Liver (tissue), 8 donors: ENCODE measurements at regions not wholly inside any gene's neighbourhood (a gene's known extent, or its start where the extent isn't known, plus 50 kb on each side); places are given as distances from the start of the nearest gene placed in this dataset.

ENCODE experiments used
- DNase-seq: peaks from one replicate; pipeline ENCODE4 v3.0.0-alpha.2; 2017; ENCODE audit warnings: low spot score
- H3K27ac ChIP-seq, 2 donors: one replicate each; pipeline ENCODE4 v1.7.0; 2013; ENCODE audit warnings: inconsistent platforms in 2 of 2, low read length in 2 of 2, control low read depth in 1 of 2, low read depth in 1 of 2, mild to moderate bottlenecking in 1 of 2
- H3K27me3 ChIP-seq, 4 donors: one replicate each; pipeline versions ENCODE4 v1.6.1 to v1.7.0; 2013; ENCODE audit warnings: low read length in 3 of 4, inconsistent platforms in 1 of 4, mild to moderate bottlenecking in 1 of 4, moderate library complexity in 1 of 4; ENCODE audit not compliant: control insufficient read depth in 4 of 4, insufficient read depth in 4 of 4
- H3K36me3 ChIP-seq, 4 donors: one replicate each; pipeline versions ENCODE4 v1.6.1 to v1.7.0; 2013; ENCODE audit warnings: low read length in 3 of 4, mild to moderate bottlenecking in 3 of 4, low read depth in 1 of 4, moderate library complexity in 1 of 4; ENCODE audit not compliant: control insufficient read depth in 4 of 4, insufficient read depth in 3 of 4
- H3K4me1 ChIP-seq, 4 donors: one replicate each; pipeline versions ENCODE4 v1.6.1 to v1.7.0; 2013; ENCODE audit warnings: low read length in 3 of 4, mild to moderate bottlenecking in 3 of 4, moderate library complexity in 1 of 4; ENCODE audit not compliant: control insufficient read depth in 4 of 4, insufficient read depth in 4 of 4
- H3K4me3 ChIP-seq, 3 donors: one replicate each; pipeline versions ENCODE4 v1.6.1 to v1.7.0; 2013; ENCODE audit warnings: low read length in 3 of 3, control low read depth in 1 of 3, low read depth in 1 of 3, mild to moderate bottlenecking in 1 of 3
- H3K9ac ChIP-seq, 2 donors: one replicate each; pipeline ENCODE4 v1.7.0; 2013; ENCODE audit warnings: low read length in 2 of 2, mild to moderate bottlenecking in 2 of 2, moderate library complexity in 2 of 2, control low read depth in 1 of 2, low read depth in 1 of 2
- H3K9me3 ChIP-seq, 4 donors: one replicate each; pipeline versions ENCODE4 v1.6.1 to v1.7.0; 2013; ENCODE audit warnings: low read length in 3 of 4; ENCODE audit not compliant: control insufficient read depth in 4 of 4
- ATF3 ChIP-seq: IDR thresholded peaks from 2 replicates; pipeline ENCODE4 v1.6.1; 2016; ENCODE audit warnings: antibody characterized with exemption
- CTCF ChIP-seq: fragments of 150-350 bp; IDR thresholded peaks from 2 replicates; pipeline ENCODE4 v1.5.1; 2017; ENCODE audit warnings: improper control_type of control experiment, low read depth, low read length; ENCODE audit not compliant: missing input control
- EGR1 ChIP-seq, 2 donors: IDR thresholded peaks; 2 replicates each; pipeline ENCODE4 v1.6.1; 2016 to 2018; ENCODE audit warnings: antibody characterized with exemption in 2 of 2, low read depth in 2 of 2
- FOXA1 ChIP-seq: IDR thresholded peaks from 2 replicates; pipeline ENCODE4 v1.6.1; 2016; ENCODE audit warnings: antibody characterized with exemption
- FOXA2 ChIP-seq: IDR thresholded peaks from 2 replicates; pipeline ENCODE4 v1.6.1; 2016; ENCODE audit warnings: antibody characterized with exemption
- GABPA ChIP-seq, 2 donors: IDR thresholded peaks in 1 of 2; conservative IDR thresholded peaks in 1 of 2; 2 replicates each; pipeline ENCODE4 v1.6.1; 2016; ENCODE audit warnings: antibody characterized with exemption in 2 of 2, mild to moderate bottlenecking in 1 of 2, moderate library complexity in 1 of 2
- HNF4A ChIP-seq, 2 donors: conservative IDR thresholded peaks; 2 replicates each; pipeline ENCODE4 v1.6.1; 2016; ENCODE audit warnings: antibody characterized with exemption in 2 of 2, mild to moderate bottlenecking in 2 of 2
- HNF4G ChIP-seq: IDR thresholded peaks from 2 replicates; pipeline ENCODE4 v1.6.1; 2016; ENCODE audit warnings: antibody characterized with exemption
- JUND ChIP-seq, 2 donors: IDR thresholded peaks; 2 replicates each; pipeline ENCODE4 v1.6.1; 2016; ENCODE audit warnings: antibody characterized with exemption in 2 of 2
- MAX ChIP-seq: IDR thresholded peaks from 2 replicates; pipeline ENCODE4 v1.6.1; 2016; ENCODE audit warnings: antibody characterized with exemption
- NR2F2 ChIP-seq: IDR thresholded peaks from 2 replicates; pipeline ENCODE4 v1.6.1; 2016; ENCODE audit warnings: antibody characterized with exemption
- RAD21 ChIP-seq, 2 donors: IDR thresholded peaks; 2 replicates each; pipeline ENCODE4 v1.6.1; 2016; ENCODE audit warnings: antibody characterized with exemption in 2 of 2, mild to moderate bottlenecking in 2 of 2
- REST ChIP-seq: IDR thresholded peaks from 2 replicates; pipeline ENCODE4 v1.6.1; 2016; ENCODE audit warnings: antibody characterized with exemption, mild to moderate bottlenecking
- RXRA ChIP-seq, 2 donors: IDR thresholded peaks; 2 replicates each; pipeline ENCODE4 v1.6.1; 2017 to 2018; ENCODE audit warnings: antibody characterized with exemption in 2 of 2, mild to moderate bottlenecking in 1 of 2
- SP1 ChIP-seq: IDR thresholded peaks from 2 replicates; pipeline ENCODE4 v1.6.1; 2018; ENCODE audit warnings: antibody characterized with exemption, mild to moderate bottlenecking
- TAF1 ChIP-seq: conservative IDR thresholded peaks from 2 replicates; pipeline ENCODE4 v1.6.1; 2016; ENCODE audit warnings: antibody characterized with exemption, mild to moderate bottlenecking
- YY1 ChIP-seq: IDR thresholded peaks from 2 replicates; pipeline ENCODE4 v1.6.1; 2016; ENCODE audit warnings: antibody characterized with exemption, mild to moderate bottlenecking
- ZBTB33 ChIP-seq: IDR thresholded peaks from 2 replicates; pipeline ENCODE4 v1.6.1; 2016; ENCODE audit warnings: antibody characterized with exemption
- WGBS: extraction: QIAGEN DNeasy Blood & Tissue Kit; methylation state at CpG from one replicate; pipeline ENCODE4 v1.1.7; 2013; 5-methylcytosine and 5-hydroxymethylcytosine counted together
- donor health status: healthy.
- donor health status: healthy.
- donor health status: healthy.
- donor health status: healthy.
- donor health status: healthy.

GRCh38 chr16:50928065-50928464, 186.2 kb downstream of the CYLD start:
- H3K4me1 ChIP-seq: peaks cover 17 to 40% (median 29%) of the 10 kb centered on the region in 4 donors

More at GRCh38 chr16:50928065-50928464, 186.2 kb downstream of the CYLD start:
- no peak for TF ChIP-seq FOXA2
- TF ChIP-seq FOXA1: no peak
- TF ChIP-seq YY1: peak; percentile 62
- peak; percentile 36 for TF ChIP-seq HNF4G
- peak; percentile 82 for TF ChIP-seq MAX
- no peak for TF ChIP-seq CTCF
- TF ChIP-seq RXRA (IDR thresholded peaks at IDR 0.05): peak; percentile 98
- peak; percentile 82 for TF ChIP-seq SP1
- TF ChIP-seq ZBTB33: peak; percentile 50
- TF ChIP-seq HNF4A (conservative IDR thresholded peaks at IDR 0.05): peak; percentile 77 to 86
- no peak for TF ChIP-seq ATF3
- no peak for TF ChIP-seq GABPA (IDR thresholded peaks at IDR 0.05 in 1 of 2, conservative IDR thresholded peaks at IDR 0.05 in 1 of 2)
- TF ChIP-seq RAD21 (IDR thresholded peaks at IDR 0.05): peak; percentile 59 to 74
- peak; percentile 74 for TF ChIP-seq REST
- peak; percentile 37 to 71 for TF ChIP-seq JUND (IDR thresholded peaks at IDR 0.05)
- TF ChIP-seq NR2F2: peak; percentile 8
- no peak for TF ChIP-seq TAF1
- TF ChIP-seq EGR1 (IDR thresholded peaks at IDR 0.05; ENCODE audit: low read depth in 2 of 2): peak; percentile 38 to 78
- Histone ChIP-seq H3K9me3 (no peaks in the 10 kb centered on the region), H3K36me3 (no peaks in the 10 kb centered on the region), H3K27ac (peak overlapping the region; percentile 16 to 66), H3K4me3 (no peak overlapping the region), H3K27me3 (no peaks in the 10 kb centered on the region), H3K9ac (no peak overlapping the region)
- peak; percentile 47 for DNase-seq
- 38% methylated on average over 5 of the region's 5 CpGs for WGBS
